ENCODE measurements at regions not wholly inside any gene's neighbourhood (a gene's known extent, or its start where the extent isn't known, plus 50 kb on each side); places are given as distances from the start of the nearest gene placed in this dataset.

GRCh38 chr20:40467703-40468411 lies 221.2 kb downstream of the MAFB start:
- H3K79me2 ChIP-seq (ENCODE audit: insufficient read depth, low read length): no peaks in the 10 kb centered on the region
- Mint-ChIP-seq H3K27ac (peak overlapping the region in 1 of 7 donors; percentile 72), H3K9me3 (peaks cover 0 to 8% (median 0%) of the 10 kb centered on the region in 7 donors), H3K4me1 (peaks cover 79% of the 10 kb centered on the region), H3K36me3 (peaks cover 0 to 2% of the 10 kb centered on the region in 2 donors), H3K27me3 (ENCODE audit: low read depth in 3 of 3) (peaks cover 0 to 5% (median 0%) of the 10 kb centered on the region in 3 donors), H3K4me3 (peak overlapping the region in 1 of 2 donors; percentile 57)
- H3K4me3 ChIP-seq (replicated peaks in 1 of 3; ENCODE audit: low read depth in 2 of 3, low read length in 3 of 3): no peak overlapping the region
- H3K36me3 ChIP-seq (replicated peaks in 1 of 2; ENCODE audit: control insufficient read depth in 1 of 2, insufficient read depth in 2 of 2, low read length in 2 of 2): no peaks in the 10 kb centered on the region
- TF ChIP-seq, protein P1, sequence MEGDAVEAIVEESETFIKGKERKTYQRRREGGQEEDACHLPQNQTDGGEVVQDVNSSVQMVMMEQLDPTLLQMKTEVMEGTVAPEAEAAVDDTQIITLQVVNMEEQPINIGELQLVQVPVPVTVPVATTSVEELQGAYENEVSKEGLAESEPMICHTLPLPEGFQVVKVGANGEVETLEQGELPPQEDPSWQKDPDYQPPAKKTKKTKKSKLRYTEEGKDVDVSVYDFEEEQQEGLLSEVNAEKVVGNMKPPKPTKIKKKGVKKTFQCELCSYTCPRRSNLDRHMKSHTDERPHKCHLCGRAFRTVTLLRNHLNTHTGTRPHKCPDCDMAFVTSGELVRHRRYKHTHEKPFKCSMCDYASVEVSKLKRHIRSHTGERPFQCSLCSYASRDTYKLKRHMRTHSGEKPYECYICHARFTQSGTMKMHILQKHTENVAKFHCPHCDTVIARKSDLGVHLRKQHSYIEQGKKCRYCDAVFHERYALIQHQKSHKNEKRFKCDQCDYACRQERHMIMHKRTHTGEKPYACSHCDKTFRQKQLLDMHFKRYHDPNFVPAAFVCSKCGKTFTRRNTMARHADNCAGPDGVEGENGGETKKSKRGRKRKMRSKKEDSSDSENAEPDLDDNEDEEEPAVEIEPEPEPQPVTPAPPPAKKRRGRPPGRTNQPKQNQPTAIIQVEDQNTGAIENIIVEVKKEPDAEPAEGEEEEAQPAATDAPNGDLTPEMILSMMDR (IDR thresholded peaks at IDR 0.05): no peak
- H3K27me3 ChIP-seq (ENCODE audit: control insufficient read depth in 2 of 2, insufficient read depth in 2 of 2, low read length in 2 of 2): no peaks in the 10 kb centered on the region
- H3K27ac ChIP-seq (ENCODE audit: low read depth in 1 of 2, low read length in 2 of 2): peak overlapping the region in 1 of 2 donors; percentile 23
- peak overlapping the region; percentile 17 for H2AFZ ChIP-seq (ENCODE audit: insufficient read depth, low read depth, low read length, poor library complexity, severe bottlenecking)
- no peak overlapping the region for H3K9ac ChIP-seq (ENCODE audit: insufficient read depth, low read length, poor library complexity, severe bottlenecking)
- H4K20me1 ChIP-seq (ENCODE audit: insufficient read depth, low read length): no peaks in the 10 kb centered on the region
- 93% methylated on average over 5 of the region's 8 CpGs for WGBS (ENCODE audit: insufficient coverage)
- DNase-seq: no peak
- no peaks in the 10 kb centered on the region for H3K9me3 ChIP-seq (replicated peaks in 1 of 2; ENCODE audit: control insufficient read depth in 1 of 2, insufficient read depth in 1 of 2, low read length in 2 of 2)
- H3K4me2 ChIP-seq (replicated peaks; ENCODE audit: extremely low read depth, low read length, poor library complexity, severe bottlenecking): no peak overlapping the region
- H3K4me1 ChIP-seq (ENCODE audit: control insufficient read depth in 1 of 2, insufficient read depth in 2 of 2, low read length in 2 of 2): peaks cover 67 to 81% of the 10 kb centered on the region in 2 donors
- intact Hi-C loops (cut with micrococcal nuclease): loop anchor here in 1 of 2 donors (10.0 kb wide), 2 partner anchors 143 to 217 kb away; partner anchors contain the start of gene MAFB

- DNase-seq: peak in 2 of 3 donors; percentile 27 to 29
- H3K4me1 ChIP-seq (ENCODE audit: control insufficient read depth in 1 of 2, insufficient read depth in 2 of 2, low read length in 2 of 2): peaks cover 74 to 88% of the 10 kb centered on the region in 2 donors
- peaks cover 0 to 5% (median 0%) of the 10 kb centered on the region in 3 donors for H3K27me3 Mint-ChIP-seq (ENCODE audit: low read depth in 3 of 3)
- H3K27me3 ChIP-seq (ENCODE audit: control insufficient read depth in 2 of 2, insufficient read depth in 2 of 2, low read length in 2 of 2): no peaks in the 10 kb centered on the region
- no peaks in the 10 kb centered on the region for H3K9me3 ChIP-seq (replicated peaks in 1 of 2; ENCODE audit: control insufficient read depth in 1 of 2, insufficient read depth in 1 of 2, low read length in 2 of 2)
- H3K4me3 ChIP-seq (replicated peaks in 1 of 3; ENCODE audit: low read depth in 2 of 3, low read length in 3 of 3): no peak overlapping the region
- H3K79me2 ChIP-seq (ENCODE audit: insufficient read depth, low read length): no peaks in the 10 kb centered on the region
- H3K27ac ChIP-seq (ENCODE audit: low read depth in 1 of 2, low read length in 2 of 2): peak overlapping the region in 1 of 2 donors; percentile 23
- H3K36me3 ChIP-seq (replicated peaks in 1 of 2; ENCODE audit: control insufficient read depth in 1 of 2, insufficient read depth in 2 of 2, low read length in 2 of 2): no peaks in the 10 kb centered on the region
- H4K20me1 ChIP-seq (ENCODE audit: insufficient read depth, low read length): no peaks in the 10 kb centered on the region
- H3K9me3 Mint-ChIP-seq: peaks cover 0 to 8% (median 0%) of the 10 kb centered on the region in 7 donors
- no peak overlapping the region for H3K4me2 ChIP-seq (replicated peaks; ENCODE audit: extremely low read depth, low read length, poor library complexity, severe bottlenecking)
- H3K4me1 Mint-ChIP-seq: peaks cover 85% of the 10 kb centered on the region
- no peak overlapping the region for H3K4me3 Mint-ChIP-seq
- intact Hi-C loops (cut with micrococcal nuclease): loop anchor here in 1 of 2 donors (10.0 kb wide), 2 partner anchors 142 to 218 kb away; partner anchors contain the start of gene MAFB
- TF ChIP-seq, protein P1 (IDR thresholded peaks at IDR 0.05): no peak
- H3K27ac Mint-ChIP-seq: peak overlapping the region in 6 of 7 donors; percentile 19 to 78 (median 44)
- H3K36me3 Mint-ChIP-seq: peaks cover 0 to 2% of the 10 kb centered on the region in 2 donors
- H3K9ac ChIP-seq (ENCODE audit: insufficient read depth, low read length, poor library complexity, severe bottlenecking): no peak overlapping the region
- 0% methylated on average over 1 of the region's 3 CpGs for WGBS (ENCODE audit: insufficient coverage)
- H2AFZ ChIP-seq (ENCODE audit: insufficient read depth, low read depth, low read length, poor library complexity, severe bottlenecking): peak overlapping the region; percentile 17
Measured at GRCh38 chr20:40467067-40467466, 222.0 kb downstream of the MAFB start.
